HAP-1 (cell line): ENCODE measurements at regions not wholly inside any gene's neighbourhood (a gene's known extent, or its start where the extent isn't known, plus 50 kb on each side); places are given as distances from the start of the nearest gene placed in this dataset.

Source experiments
- DNase-seq, 2 experiments: peaks; one replicate each; pipeline ENCODE4 v3.0.0-alpha.2; 2016 to 2020; ENCODE audit warnings: low spot score in 2 of 2
- H3K27me3 ChIP-seq: fragments of 250-450 bp; sonication (Bioruptor Pico); 2 replicates; pipeline ENCODE4 v1.5.1; 2020; ENCODE audit warnings: low read depth, mild to moderate bottlenecking, moderate library complexity
- H3K36me3 ChIP-seq: fragments of 250-450 bp; sonication (Bioruptor Pico); replicated peaks from 2 replicates; pipeline ENCODE4 v1.5.1; 2020; ENCODE audit warnings: mild to moderate bottlenecking
- H3K4me1 ChIP-seq: fragments of 250-450 bp; sonication (Bioruptor Pico); 2 replicates; pipeline ENCODE4 v1.5.1; 2020; ENCODE audit warnings: mild to moderate bottlenecking
- H3K4me3 ChIP-seq: fragments of 250-450 bp; sonication (Bioruptor Pico); 2 replicates; pipeline ENCODE4 v1.5.1; 2020; ENCODE audit warnings: mild to moderate bottlenecking, moderate library complexity
- H3K9me3 ChIP-seq: fragments of 250-450 bp; sonication (Bioruptor Pico); 2 replicates; pipeline ENCODE4 v1.5.1; 2020; ENCODE audit warnings: mild to moderate bottlenecking, moderate library complexity
- in situ Hi-C: fragments of 300-500 bp; cut with MboI; formaldehyde crosslinking; loops from 3 replicates; pipeline ENCODE4 v1.14.3; 2020; ENCODE audit warnings: low sequenced_read_pairs, inconsistent platforms, mixed read lengths

DNA sequence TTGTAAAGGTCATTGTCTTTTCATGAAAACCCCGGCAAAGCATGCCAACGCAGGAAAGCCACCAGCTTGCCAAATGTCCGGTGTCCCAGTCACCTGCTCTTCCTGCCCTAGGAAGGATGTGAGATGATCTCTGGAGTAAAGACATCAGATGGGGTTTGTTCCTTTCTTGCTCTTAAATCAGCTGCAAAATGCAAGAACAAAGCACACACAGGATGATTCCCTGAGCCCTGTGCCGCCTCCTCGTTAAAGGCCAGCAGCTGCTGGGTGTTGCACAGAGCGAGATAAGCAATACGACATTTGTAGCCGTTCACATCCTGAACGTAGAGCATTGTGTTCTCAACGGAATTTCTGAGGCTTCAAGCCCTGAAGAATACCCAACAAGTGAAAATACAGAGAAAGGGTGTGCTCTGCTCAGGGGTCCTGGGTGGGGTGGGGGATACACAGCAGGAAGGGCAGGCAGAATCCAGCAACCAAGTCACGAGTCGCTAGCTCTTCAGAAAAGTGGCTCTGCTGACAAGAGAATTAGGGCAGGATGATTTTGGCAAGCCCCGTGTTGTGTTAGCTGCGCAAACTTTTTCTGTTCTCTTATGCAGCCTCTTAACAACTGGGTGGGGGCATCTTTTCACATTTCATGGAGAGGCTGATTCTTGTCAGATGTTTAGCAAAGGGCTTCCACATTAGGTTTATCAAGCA, 229.2 kb upstream of the MAP3K1 start:
- DNase-seq: no peak
- Histone ChIP-seq H3K36me3 (no peaks in the 10 kb centered on the region), H3K27me3 (no peaks in the 10 kb centered on the region), H3K9me3 (no peaks in the 10 kb centered on the region), H3K4me1 (no peaks in the 10 kb centered on the region), H3K4me3 (no peak overlapping the region)
- in situ Hi-C loops: no loop called here

DNA sequence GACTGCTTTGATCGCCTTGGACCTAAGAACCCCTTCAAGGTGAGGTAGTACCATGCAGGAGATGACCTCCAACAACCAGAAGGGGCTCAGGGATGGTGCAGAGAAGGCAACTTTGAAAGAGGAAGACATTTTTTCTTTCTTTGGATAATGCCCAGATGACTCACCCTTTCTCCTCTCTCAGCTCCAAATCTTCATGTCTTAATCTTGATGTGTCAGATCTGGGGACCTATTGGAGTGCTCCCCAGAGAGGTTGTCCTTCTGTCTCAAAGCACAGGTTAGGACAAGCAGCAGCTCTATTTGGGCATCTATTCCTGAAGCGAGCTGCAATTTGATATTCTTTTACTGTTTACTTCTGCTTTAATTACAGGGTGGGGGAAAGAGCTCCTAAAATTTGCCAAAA, 229.9 kb upstream of the MAP3K1 start:
- Histone ChIP-seq H3K4me1 (no peaks in the 10 kb centered on the region), H3K36me3 (no peaks in the 10 kb centered on the region), H3K9me3 (no peaks in the 10 kb centered on the region), H3K27me3 (no peaks in the 10 kb centered on the region), H3K4me3 (no peak overlapping the region)
- DNase-seq: no peak
- in situ Hi-C loops: no loop called here

DNA sequence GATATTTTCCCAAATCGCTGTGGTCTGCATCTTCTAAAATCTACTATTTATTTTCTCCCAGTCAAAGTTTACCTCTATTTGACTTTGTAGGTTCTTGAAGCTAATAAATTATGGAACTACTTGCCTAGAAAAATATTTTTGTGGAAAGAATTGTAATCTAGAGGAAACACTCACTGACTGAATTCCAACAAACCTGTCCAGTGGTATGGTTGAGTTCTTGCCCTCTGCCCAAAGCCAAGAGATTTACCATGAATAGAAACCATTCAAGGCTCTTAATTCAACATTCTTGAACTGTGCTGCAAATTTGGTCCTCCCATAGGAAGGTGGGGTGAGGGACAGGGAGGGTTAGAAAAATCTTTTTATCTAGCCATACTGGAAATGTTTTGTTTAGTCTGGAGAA, 233.9 kb upstream of the MAP3K1 start:
- Histone ChIP-seq H3K4me1 (no peaks in the 10 kb centered on the region), H3K4me3 (no peak overlapping the region), H3K9me3 (no peaks in the 10 kb centered on the region), H3K36me3 (no peaks in the 10 kb centered on the region), H3K27me3 (no peaks in the 10 kb centered on the region)
- in situ Hi-C loops: no loop called here
- DNase-seq: no peak

DNA sequence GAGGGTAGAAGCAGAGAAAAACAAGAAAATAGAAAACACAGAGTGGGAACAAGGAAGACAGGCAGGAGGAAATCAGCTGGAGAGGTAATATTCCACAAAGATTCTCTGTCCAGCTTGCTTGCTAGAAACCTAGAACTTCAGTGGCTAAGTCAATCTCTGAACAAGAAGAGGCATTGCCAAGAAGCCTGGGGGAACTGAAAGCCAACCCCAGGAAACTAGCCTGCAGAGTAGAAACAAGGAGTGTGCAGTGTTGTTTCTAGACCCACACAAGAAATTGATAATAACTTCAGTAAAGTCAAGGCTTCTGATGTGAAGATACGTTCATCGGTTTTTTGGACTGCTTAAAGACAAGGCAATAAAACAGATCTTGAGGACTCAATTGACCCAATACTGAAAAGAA, 234.5 kb upstream of the MAP3K1 start:
- H3K36me3 ChIP-seq: no peaks in the 10 kb centered on the region
- no peak overlapping the region for H3K4me3 ChIP-seq
- H3K27me3 ChIP-seq: no peaks in the 10 kb centered on the region
- DNase-seq: no peak
- in situ Hi-C loops: no loop called here
- H3K4me1 ChIP-seq: no peaks in the 10 kb centered on the region
- H3K9me3 ChIP-seq: no peaks in the 10 kb centered on the region

DNA sequence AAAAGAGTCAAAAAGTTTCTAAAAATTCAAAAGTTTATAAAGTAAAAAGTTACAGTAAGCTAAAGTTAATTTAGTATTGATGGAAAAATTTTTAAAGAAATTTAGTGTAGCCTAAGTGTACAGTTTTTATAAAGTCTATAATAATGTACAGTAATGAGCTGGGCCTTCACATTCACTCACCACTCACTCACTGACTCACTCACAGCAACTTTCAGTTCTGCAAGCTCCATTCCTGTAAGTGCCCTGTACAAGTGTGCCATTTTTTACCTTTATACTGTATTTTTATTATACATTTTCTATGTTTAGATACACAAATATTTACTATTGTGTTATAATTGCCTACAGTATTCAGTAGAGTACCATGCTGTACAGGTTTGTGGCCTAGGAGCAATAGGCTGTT, 239.5 kb upstream of the MAP3K1 start:
- H3K4me1 ChIP-seq: no peaks in the 10 kb centered on the region
- H3K4me3 ChIP-seq: no peak overlapping the region
- H3K27me3 ChIP-seq: no peaks in the 10 kb centered on the region
- no peak for DNase-seq
- H3K9me3 ChIP-seq: no peaks in the 10 kb centered on the region
- in situ Hi-C loops: no loop called here
- H3K36me3 ChIP-seq: no peaks in the 10 kb centered on the region

DNA sequence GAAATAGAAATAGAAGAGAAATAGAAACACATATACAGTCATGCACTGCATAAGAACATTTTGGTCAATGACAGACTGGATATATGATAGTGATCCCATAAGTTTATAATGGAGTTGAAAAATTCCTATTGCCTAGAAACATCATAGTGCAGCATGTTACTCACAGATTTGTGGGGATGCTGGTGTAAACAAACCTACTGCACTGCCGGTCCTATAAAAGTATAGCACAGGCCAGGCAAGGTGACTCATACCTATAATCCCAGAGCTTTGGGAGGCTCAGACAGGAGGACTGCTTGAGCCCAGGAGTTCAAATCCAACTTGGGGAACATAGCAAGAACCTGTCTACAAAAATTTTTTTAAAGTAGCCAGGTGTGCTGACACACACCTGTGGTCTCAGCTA, 240.6 kb upstream of the MAP3K1 start:
- DNase-seq: no peak
- no peaks in the 10 kb centered on the region for H3K27me3 ChIP-seq
- in situ Hi-C loops: no loop called here

DNA sequence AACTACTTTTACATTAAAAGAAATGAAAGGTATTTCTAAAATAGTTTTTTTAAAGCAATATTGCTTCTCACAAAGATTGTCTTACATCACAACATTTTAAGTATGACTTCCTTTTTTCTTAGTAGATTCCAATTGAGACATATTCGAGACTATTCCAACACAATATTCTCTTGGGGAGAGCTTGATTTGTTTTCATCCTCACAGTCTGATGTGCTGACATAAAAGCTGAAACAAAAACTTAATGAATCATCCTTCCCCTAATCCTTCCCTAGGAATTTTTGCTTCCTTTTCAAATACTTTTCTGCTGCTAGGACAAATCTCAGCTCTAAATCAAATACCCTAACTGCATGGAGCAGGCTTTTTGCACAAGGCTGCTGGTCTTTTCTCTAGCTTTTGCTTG, 245.8 kb upstream of the MAP3K1 start:
- no peaks in the 10 kb centered on the region for H3K36me3 ChIP-seq
- in situ Hi-C loops: no loop called here
- H3K9me3 ChIP-seq: no peaks in the 10 kb centered on the region
- DNase-seq: no peak
- H3K27me3 ChIP-seq: no peaks in the 10 kb centered on the region
- H3K4me1 ChIP-seq: no peaks in the 10 kb centered on the region
- no peak overlapping the region for H3K4me3 ChIP-seq

More for the DNA sequence above, 240.6 kb upstream of the MAP3K1 start:
- Histone ChIP-seq H3K36me3 (no peaks in the 10 kb centered on the region), H3K9me3 (no peaks in the 10 kb centered on the region), H3K4me3 (no peak overlapping the region), H3K4me1 (no peaks in the 10 kb centered on the region)

DNA sequence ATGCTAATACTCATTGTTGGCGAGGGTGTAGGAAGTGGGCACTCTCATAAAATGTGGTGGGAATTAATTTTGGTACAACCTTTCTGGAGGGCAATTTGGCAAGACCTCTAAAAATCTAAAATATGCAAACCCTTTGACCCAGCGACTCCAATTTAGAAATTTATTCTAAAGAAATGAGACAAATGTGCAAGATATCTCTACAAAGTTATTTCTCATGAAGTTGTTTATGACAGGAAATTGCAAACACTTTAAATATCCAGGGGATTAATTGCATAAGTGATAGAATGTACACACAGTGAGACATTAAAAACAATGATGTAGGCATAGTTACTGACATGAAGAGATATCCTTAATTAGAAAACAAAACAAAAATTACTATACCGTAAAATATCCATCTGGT, 246.3 kb upstream of the MAP3K1 start:
- DNase-seq: no peak

DNA sequence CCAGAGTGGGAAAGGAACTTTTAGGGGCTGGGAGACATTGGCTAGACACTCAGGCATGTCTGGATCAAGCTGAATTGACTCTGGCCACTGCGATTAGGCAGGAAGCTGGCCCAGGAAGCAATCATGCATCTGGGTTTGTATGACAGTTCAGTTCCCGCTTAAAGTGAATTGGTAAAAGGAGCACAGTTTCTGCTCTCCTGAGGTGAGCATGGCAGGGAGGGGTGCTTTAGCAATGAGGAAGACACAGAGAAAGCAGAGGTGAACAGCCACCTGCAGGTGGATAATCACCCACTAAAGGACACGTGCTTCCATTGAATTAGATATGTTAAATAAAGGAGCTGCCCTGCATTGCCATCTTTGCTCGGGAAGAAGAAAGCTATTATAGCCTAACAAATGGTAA, 248.1 kb upstream of the MAP3K1 start:
- DNase-seq: no peak
- H3K4me1 ChIP-seq: no peaks in the 10 kb centered on the region
- in situ Hi-C loops: no loop called here
- no peaks in the 10 kb centered on the region; the same call in 1 of the 2 replicates for H3K27me3 ChIP-seq
- no peaks in the 10 kb centered on the region for H3K36me3 ChIP-seq
- H3K9me3 ChIP-seq: no peaks in the 10 kb centered on the region
- no peak overlapping the region for H3K4me3 ChIP-seq

More for the DNA sequence above, 246.3 kb upstream of the MAP3K1 start:
- Histone ChIP-seq H3K4me1 (no peaks in the 10 kb centered on the region), H3K4me3 (no peak overlapping the region), H3K9me3 (no peaks in the 10 kb centered on the region), H3K27me3 (no peaks in the 10 kb centered on the region), H3K36me3 (no peaks in the 10 kb centered on the region)
- in situ Hi-C loops: no loop called here

DNA sequence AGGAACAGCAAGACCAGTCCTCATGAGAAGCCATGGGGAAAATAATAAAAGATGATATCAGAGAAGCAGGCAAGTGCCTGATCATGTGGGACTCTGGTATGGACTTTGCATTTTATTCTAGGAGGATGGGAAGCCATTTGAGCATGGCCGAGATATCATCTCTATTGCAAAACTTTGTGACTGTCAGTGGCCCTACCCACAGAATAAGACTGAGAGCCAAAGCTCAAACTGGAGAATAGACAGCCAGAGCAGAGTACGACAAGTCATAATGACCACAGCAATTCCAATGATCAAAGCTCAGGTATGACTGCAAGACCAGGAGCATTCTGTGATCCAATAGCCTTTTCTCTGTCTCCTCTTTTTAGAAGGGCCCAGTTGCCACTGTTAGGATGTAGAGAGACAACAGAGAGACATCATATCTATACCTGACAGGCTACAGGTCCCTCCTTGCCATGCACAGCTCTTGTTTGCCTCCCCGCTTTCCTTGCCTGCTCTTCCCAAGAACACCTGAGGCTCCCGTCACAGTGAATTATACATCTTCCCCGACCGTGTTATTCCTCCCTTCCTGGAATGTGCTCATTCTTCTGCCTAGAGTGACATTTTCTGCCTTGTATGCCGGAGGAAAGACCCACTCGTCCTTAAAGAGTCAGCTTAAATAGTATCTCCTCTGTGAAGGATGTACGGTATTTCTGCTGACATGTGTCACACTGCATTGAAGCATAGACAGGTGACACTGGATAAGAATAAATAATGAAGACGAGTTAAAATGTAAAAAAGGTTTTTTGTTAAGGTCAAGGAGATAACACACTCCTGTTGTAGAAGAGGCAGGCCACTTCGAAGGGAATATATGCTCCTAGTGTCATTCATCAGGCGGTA, 248.7 kb upstream of the MAP3K1 start:
- Histone ChIP-seq H3K36me3 (no peaks in the 10 kb centered on the region), H3K27me3 (no peaks in the 10 kb centered on the region; the same call in 1 of the 2 replicates), H3K4me1 (no peaks in the 10 kb centered on the region), H3K9me3 (no peaks in the 10 kb centered on the region), H3K4me3 (no peak overlapping the region)
- DNase-seq: no peak
- in situ Hi-C loops: no loop called here

DNA sequence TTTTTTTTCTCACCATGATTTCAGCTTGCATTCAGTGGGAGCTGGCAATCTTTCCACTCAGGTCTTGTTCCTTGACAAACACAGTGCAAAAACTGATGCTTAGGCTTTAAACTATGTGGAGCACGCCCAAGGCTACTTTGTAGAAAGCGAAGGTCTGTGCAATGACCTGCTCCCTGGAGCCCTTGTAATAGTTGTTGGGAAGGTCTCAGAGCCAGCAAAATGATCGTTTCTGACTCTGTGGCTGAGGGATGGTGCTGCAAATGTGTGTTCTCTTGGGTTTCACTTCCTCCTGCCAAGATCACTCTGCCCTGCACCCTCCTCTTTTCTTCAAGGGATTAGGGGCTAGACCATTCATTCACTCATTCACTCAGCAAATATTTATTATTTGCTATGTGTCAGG, 249.7 kb upstream of the MAP3K1 start:
- Histone ChIP-seq H3K27me3 (no peaks in the 10 kb centered on the region; the same call in 1 of the 2 replicates), H3K9me3 (no peaks in the 10 kb centered on the region), H3K4me3 (no peak overlapping the region), H3K4me1 (no peaks in the 10 kb centered on the region), H3K36me3 (no peaks in the 10 kb centered on the region)
- in situ Hi-C loops: no loop called here
- DNase-seq: no peak

DNA sequence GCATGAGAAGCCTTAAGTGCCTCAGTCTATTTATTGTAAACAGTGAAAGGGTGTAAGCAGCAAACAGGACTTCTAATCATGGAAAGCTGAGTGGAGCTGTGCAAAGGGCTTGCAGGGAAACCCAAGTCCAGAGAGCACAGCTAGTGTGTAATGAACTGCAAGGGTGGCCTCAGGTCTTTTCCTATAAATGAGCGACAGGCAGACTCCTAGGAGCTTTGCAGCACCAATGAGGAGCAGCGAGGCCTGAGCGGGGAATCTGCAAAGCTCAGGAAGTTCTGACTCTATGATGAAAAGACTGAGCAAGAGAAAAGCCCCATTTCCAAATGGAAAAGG, 250.1 kb upstream of the MAP3K1 start:
- H3K36me3 ChIP-seq: no peaks in the 10 kb centered on the region
- in situ Hi-C loops: no loop called here
- H3K4me3 ChIP-seq: no peak overlapping the region
- no peaks in the 10 kb centered on the region for H3K4me1 ChIP-seq
- H3K9me3 ChIP-seq: no peaks in the 10 kb centered on the region
- H3K27me3 ChIP-seq: no peaks in the 10 kb centered on the region; the same call in 1 of the 2 replicates
- DNase-seq: no peak

DNA sequence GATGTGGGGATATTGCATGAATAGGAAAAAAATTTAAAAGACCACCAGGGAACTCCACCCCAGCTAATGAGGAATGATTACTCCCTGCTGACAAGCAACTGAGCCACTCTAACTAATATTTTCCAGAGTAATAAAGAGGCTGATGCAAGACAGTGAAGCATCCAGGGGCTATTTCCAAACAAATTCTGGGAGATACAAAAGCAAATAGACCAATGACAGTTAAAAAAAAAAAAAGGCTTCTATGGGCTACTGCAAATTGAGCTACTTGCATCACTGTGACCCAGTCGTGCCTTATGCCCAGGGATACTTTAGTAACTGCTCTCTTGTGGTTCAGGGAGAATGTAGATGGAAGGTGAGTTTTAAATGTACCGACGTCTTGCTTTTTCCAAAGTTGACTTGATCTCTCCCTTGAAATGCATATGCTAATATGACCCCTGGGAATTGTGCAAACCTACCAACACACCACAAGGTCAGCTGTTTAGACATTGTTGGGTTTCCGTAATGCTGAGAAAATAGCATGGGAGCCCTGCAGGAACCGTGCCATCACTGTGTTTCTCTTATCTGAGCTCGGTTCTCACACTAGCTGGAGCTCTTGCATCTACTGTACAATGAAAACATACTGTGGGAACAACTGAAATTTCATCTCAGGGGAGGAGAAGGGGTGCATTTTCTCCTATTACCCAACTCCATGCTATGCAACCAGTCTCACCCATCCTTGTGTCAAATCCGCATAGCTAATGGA, 250.6 kb upstream of the MAP3K1 start:
- Histone ChIP-seq H3K27me3 (no peaks in the 10 kb centered on the region; the same call in none of the 2 replicates), H3K4me3 (no peak overlapping the region), H3K4me1 (no peaks in the 10 kb centered on the region), H3K36me3 (no peaks in the 10 kb centered on the region), H3K9me3 (no peaks in the 10 kb centered on the region)
- in situ Hi-C loops: no loop called here
- no peak for DNase-seq

DNA sequence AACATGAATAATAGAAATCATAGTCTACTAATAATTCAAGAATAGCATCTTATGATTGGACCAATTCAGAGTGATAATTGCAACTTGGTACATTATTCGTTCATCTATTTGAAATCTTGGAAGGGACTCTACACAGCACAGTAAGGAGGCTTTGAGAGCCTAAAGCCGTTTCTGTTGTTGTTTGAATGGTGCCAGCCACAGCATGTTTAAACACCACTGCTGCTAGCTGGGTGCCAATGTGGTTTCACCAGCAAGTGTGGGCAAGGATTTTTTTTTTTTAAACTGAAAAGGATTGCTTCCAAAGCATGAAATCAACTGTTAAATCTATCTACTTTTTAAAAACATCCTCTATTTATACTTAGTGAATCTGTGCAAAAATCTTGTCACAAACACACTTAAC, 253.9 kb upstream of the MAP3K1 start:
- Histone ChIP-seq H3K9me3 (no peaks in the 10 kb centered on the region), H3K36me3 (no peaks in the 10 kb centered on the region), H3K4me1 (no peaks in the 10 kb centered on the region), H3K27me3 (no peaks in the 10 kb centered on the region; the same call in none of the 2 replicates), H3K4me3 (no peak overlapping the region)
- DNase-seq: no peak
- in situ Hi-C loops: no loop called here
